ENCODE measurements at regions not wholly inside any gene's neighbourhood (a gene's known extent, or its start where the extent isn't known, plus 50 kb on each side); places are given as distances from the start of the nearest gene placed in this dataset.

DNA sequence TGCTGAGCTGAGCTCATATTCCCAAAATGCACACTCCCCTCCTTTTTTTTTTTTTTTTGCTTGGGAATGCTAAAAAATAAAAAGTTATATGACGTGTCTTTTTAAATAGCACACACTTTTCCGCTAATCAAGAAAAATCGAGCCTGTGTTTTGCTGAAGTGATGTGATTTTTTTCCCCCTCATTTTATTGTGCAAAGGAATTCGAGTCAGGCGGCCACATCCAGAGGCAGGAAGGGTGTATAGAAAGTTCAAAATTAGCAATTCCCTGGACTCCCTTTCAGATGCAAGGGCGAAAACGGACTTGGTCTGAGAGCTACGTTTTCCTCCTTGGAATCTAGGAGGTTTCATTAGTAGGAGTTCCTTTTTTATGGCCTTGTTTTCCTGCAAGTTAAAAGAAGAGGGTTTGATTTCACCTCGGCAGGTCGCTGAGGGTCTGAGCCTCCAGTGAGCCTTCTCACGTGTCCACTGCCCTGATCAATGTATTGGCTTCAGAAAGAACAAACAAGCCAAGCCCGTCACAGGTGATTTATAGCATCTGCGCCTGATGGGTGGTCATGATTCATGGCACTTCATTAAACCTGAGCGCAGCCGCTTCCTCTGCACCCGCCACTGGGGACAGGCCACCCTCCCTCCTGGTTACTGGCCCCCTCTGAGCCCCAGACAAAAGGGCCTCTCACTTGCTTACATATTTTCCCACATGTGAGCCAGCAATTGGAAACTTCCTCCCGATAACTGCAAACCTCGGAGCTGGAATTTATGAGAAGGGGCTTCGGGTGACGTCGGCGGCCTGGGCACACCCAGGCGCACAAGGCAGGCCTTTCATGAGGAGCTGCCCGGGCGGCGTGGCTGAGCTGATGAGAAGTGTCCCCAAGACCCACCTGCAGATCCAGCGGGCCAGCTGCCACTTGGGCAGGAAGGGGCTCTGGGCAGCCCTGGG is 64.4 kb upstream of the LINC01488 start:
- DNase-seq = no peak

DNA sequence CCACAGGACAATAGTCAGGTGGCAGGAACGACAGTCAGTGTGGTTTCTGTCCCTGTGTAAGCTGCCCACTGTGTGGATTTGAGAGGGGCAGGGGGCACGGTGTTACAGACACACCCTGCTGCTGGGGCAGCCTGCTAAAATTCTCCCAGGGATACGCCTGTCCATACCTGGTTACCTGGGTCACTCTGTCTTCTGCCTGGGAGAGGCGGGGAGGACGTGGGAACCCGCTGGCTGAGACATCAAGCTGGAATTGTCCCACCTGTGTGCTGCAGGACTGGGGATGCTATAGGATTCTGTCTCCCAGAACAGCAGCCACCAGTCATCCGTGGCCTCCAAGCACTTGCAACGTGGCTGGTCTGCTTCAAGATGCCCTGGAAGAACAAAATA is 63.8 kb upstream of the LINC01488 start:
- DNase-seq = no peak

GRCh38 chr11:69418576-69419296 is 62.7 kb upstream of the LINC01488 start:
- no peak for DNase-seq

DNA sequence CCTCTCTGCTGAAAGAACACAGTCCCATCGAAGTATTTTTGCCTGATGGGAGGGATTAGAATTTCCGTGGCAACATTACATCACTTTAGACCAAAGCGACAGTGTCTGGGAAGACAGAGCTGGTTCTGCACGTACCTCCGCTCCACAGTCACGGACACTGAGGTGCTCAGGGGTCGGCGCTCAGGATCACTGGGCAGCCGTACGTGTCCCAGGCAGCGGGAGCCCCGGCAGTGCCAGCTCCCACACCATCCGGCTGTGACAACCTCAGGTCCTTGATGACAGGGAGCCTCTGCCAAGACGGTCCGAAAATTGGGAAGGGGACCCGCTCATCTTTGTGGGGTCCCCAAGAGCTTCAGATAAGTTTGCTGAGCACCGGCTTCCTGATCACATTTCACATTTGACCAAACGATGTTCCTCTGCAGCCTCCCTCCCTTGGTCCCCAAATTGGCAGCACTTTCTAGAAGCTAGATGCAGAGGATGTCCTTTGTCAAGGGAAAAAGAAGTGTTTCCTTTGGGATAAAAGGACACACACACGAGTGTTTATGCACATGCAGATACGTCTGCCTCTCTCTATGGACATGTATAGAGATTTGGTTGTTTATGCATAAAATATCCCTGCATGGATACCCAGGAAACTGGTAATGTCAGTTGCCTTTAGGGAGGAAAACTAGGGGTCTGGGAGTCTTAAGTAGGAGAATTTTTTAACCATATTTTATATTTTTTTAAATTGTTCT is 61.6 kb upstream of the LINC01488 start:
- DNase-seq = no peak

GRCh38 chr11:69422645-69423044 is 58.8 kb upstream of the LINC01488 start:
- DNase-seq = no peak

DNA sequence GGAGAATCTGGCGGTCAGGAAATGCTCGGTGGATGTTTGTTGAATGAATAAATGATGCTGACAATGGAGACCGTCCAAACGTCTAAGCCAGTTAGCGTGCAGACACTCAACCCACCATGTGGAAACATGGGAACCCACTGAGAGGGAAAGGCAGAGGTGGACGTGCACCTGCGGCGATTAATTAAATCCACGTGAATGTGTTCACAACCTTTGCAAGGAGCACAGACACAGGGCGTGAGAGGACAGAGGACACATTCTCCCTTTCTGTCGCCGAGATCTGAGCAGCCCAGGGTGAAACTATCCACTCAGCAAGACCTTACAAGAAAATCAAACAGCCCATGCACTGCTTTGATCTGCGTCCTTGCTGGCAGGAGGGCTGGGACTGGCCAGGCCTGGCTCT is 58.3 kb upstream of the LINC01488 start:
- DNase-seq = no peak

- no peak for DNase-seq
These were observed 57.7 kb upstream of the LINC01488 start for GRCh38 chr11:69423611-69424385.

- DNase-seq = no peak
These were observed 56.7 kb upstream of the LINC01488 start for GRCh38 chr11:69424748-69425147.

- no peak for DNase-seq
These were observed 56.0 kb upstream of the LINC01488 start for GRCh38 chr11:69425444-69425843.

GRCh38 chr11:69425895-69426544 is 55.4 kb upstream of the LINC01488 start:
- no peak for DNase-seq

GRCh38 chr11:69427337-69427736 is 54.1 kb upstream of the LINC01488 start:
- no peak for DNase-seq

DNA sequence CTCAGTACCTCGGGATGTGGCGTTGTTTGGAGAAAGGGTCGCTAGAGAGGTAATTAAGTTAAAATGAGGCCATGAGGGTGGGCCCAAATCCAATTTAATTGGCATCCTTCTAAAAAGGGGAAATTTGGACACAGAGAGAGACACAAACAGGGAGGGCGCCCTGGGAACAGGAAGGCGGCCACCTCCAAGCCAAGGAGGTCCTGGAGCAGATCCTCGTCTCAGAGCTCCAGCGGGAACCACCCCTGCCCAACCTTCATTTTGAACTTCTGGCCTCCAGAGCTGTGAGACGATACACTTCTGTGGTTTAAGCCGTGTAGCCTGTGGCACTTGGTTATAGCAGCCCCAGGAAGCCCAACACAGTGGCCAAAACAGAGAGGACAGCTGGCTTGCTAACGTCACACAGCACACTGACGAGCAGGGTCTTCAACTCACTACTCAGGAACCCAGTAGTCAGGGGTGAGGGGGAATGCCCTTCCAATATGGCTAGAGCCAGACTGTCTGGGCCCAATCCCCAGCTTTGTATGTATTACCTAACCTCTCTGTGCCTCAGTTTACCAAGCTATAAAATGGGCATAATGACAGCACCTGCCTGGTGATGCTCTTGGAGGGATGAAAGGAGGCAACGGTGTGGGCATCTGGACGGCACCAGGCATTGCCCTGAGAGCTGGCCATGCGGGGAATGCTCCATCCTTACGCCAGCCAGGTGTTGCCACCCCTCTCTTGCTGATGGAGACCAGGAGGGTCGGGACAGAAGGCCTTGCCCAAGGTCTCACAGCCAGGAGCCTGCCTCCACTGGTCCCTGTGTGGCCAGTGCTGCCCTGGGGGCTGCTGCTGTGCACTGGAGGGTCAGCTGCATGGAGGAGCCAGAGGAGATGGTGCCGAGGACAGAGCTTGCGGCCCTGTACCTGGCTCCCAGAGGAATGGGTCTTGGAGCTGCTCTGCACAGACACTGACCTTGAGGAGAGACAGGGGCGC is 53.3 kb upstream of the LINC01488 start:
- DNase-seq = no peak

DNA sequence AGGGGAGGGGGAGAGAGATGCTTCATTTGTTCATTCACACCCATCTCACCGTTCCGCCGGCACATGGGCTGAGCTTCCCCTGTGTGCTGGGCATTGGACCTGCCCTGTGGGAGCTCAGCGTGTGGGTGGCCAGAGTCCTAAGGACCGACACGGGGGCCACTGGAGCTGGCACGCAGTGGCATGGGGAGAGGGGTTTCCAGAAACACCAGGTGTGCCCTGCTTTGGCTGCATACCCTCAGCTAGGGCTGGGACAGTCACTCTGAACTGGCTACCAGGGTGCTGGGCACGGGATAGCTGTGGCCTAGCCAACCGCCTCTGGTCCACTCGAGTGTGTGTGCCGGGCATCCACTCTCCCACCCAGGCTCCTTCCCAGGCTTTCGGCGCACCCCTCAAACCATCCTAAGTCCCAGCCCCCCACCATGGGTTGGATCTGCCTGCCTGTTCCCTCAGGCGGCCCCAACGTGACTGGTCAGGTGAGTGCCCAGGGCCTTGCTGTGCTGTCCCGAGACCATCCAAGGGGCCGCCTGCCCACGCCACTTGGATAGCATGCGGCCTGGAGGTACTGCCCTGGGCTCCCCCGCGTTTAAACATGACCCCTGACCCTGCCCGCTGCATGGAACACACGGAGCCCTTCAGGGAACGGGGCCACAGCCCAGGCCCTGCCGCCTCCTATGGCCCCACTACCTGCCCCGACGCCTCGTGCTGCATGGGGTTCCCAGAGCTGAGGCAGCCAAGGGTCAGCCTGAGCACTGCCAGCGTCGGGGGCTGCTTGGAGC is 51.6 kb upstream of the LINC01488 start:
- no peak for DNase-seq

DNA sequence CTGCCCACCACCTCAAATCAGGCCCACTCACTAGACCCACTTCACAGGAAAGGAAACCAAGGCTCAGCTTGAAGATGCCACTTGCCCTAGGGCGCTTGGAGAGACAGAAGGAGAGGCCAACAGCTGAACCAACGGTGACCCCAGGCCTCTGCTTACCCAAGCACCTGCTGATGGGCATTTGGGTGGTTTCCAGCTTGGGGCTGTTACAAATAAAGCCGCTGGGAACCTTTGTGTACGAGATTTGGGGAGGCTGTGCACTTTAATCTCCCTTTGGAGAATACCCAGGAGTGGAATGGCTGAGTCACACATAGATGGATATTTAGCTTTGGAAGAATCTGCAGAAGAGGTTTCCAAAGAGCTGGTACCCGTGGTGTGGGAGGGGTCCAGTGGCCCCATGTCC is 50.9 kb upstream of the LINC01488 start:
- no peak for DNase-seq

DNA sequence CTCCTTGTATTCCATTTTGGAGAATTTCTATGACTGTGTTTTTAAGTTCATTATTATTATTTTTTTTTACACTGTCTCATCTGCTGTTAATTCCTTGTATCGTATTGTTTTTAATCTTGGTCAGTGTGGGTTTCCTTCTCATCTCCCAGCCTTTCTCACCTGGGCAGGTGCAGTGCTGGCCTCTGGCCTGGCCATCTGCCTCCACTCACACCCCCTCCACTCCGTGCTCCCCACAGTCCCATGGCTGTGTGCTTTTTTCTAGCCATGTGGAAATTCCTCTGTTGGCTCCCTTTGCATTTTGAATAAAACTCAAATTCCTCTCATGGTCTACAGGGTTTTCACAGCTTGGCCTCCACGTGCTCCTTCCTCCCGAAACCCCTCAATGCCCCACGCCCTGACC is 50.3 kb upstream of the LINC01488 start:
- no peak for DNase-seq

All from kidney glomerular epithelial cell (primary cell).